AG04449 (cell line): ENCODE measurements at regions not wholly inside any gene's neighbourhood (a gene's known extent, or its start where the extent isn't known, plus 50 kb on each side); places are given as distances from the start of the nearest gene placed in this dataset.

Experiments
- CTCF ChIA-PET: fragments of 350-600 bp; formaldehyde crosslinking; extraction: SDS; loops from one replicate; lab custom pipeline; 2021; ENCODE audit warnings: antibody characterized with exemption; lab: Yijun Ruan, JAX
- POLR2A ChIA-PET: fragments of 400-600, 350-600 bp; formaldehyde crosslinking; extraction: SDS; loops from one replicate; lab custom pipeline; 2020; ENCODE audit warnings: antibody characterized with exemption, inconsistent platforms; lab: Yijun Ruan, JAX
- DNase-seq: peaks from one replicate; pipeline ENCODE4 v3.0.0-alpha.2; 2010; ENCODE audit warnings: low read depth, low spot score
- H3K4me3 ChIP-seq: 2 replicates; pipeline ENCODE4 v1.5.1; 2011; ENCODE audit warnings: low read depth, mild to moderate bottlenecking, control low read depth, low read length
- CTCF ChIP-seq: IDR thresholded peaks from one replicate; pipeline ENCODE4 v1.5.1; 2011; ENCODE audit warnings: mild to moderate bottlenecking, moderate library complexity, low read length, control low read depth, inconsistent platforms; ENCODE audit not compliant: insufficient read depth; ENCODE audit errors: missing control alignments

GRCh38 chrX:99761731-99762130, 648.3 kb downstream of the PCDH19 start:
- no peak for DNase-seq
- no peak for TF ChIP-seq CTCF
- H3K4me3 ChIP-seq = no peak overlapping the region
- ChIA-PET CTCF (no interaction called here), POLR2A (no interaction called here)

- DNase-seq = no peak
- TF ChIP-seq CTCF = no peak
- no peak overlapping the region for H3K4me3 ChIP-seq
- ChIA-PET POLR2A (no interaction called here), CTCF (no interaction called here)
Measured at GRCh38 chrX:99752776-99753175, 657.3 kb downstream of the PCDH19 start.

GRCh38 chrX:99750721-99751120, 659.4 kb downstream of the PCDH19 start:
- CTCF ChIA-PET = no interaction called here
- DNase-seq = no peak
- POLR2A ChIA-PET = no interaction called here

GRCh38 chrX:99722094-99722493, 688.0 kb downstream of the PCDH19 start:
- CTCF ChIA-PET = no interaction called here
- DNase-seq = no peak
- TF ChIP-seq CTCF = no peak

More at GRCh38 chrX:99750721-99751120, 659.4 kb downstream of the PCDH19 start:
- TF ChIP-seq CTCF = no peak
- no peak overlapping the region for H3K4me3 ChIP-seq

GRCh38 chrX:99719140-99719539, 690.9 kb downstream of the PCDH19 start:
- CTCF ChIA-PET = no interaction called here
- no peak for DNase-seq
- no peak overlapping the region for H3K4me3 ChIP-seq
- no peak for TF ChIP-seq CTCF
- POLR2A ChIA-PET = no interaction called here

More at GRCh38 chrX:99722094-99722493, 688.0 kb downstream of the PCDH19 start:
- POLR2A ChIA-PET = no interaction called here
- H3K4me3 ChIP-seq = no peak overlapping the region

GRCh38 chrX:99717716-99718115, 692.4 kb downstream of the PCDH19 start:
- no peak for TF ChIP-seq CTCF
- no peak for DNase-seq
- POLR2A ChIA-PET = no interaction called here
- H3K4me3 ChIP-seq = no peak overlapping the region
- CTCF ChIA-PET = no interaction called here
